SK-N-SH treated with all-trans-retinoic acid at 6 μM for 48 hours (cell line): ENCODE measurements at regions not wholly inside any gene's neighbourhood (a gene's known extent, or its start where the extent isn't known, plus 50 kb on each side); places are given as distances from the start of the nearest gene placed in this dataset.

Experiments used
- BACH2 ChIP-seq: fragments of 250-450 bp; sonication (Bioruptor Pico); IDR thresholded peaks from 2 replicates; pipeline ENCODE4 v1.9.0; 2021; ENCODE audit warnings: mild to moderate bottlenecking, borderline replicate concordance
- GLIS3 ChIP-seq: fragments of 250-450 bp; sonication (Bioruptor Pico); IDR thresholded peaks from 2 replicates; pipeline ENCODE4 v1.5.0; 2020; ENCODE audit warnings: mild to moderate bottlenecking, moderate library complexity
- PPARA ChIP-seq: fragments of 250-450 bp; sonication (Bioruptor Pico); IDR thresholded peaks from 2 replicates; pipeline ENCODE4 v1.5.0; 2020; ENCODE audit warnings: mild to moderate bottlenecking, borderline replicate concordance
- RARB ChIP-seq: fragments of 250-450 bp; sonication (Bioruptor Pico); IDR thresholded peaks from 2 replicates; pipeline ENCODE4 v1.8.0; 2021; ENCODE audit warnings: mild to moderate bottlenecking, moderate library complexity
- ZFP3 ChIP-seq: fragments of 250-450 bp; sonication (Bioruptor Pico); IDR thresholded peaks from 2 replicates; pipeline ENCODE4 v1.5.0; 2020; ENCODE audit warnings: mild to moderate bottlenecking, moderate library complexity
- ZFP30 ChIP-seq: fragments of 450-650 bp; formaldehyde crosslinking; IDR thresholded peaks from 2 replicates; pipeline ENCODE4 v1.5.0; 2022; ENCODE audit warnings: mild to moderate bottlenecking, moderate library complexity
- ZNF70 ChIP-seq: fragments of 450-650 bp; formaldehyde crosslinking; IDR thresholded peaks from 2 replicates; pipeline ENCODE4 v1.5.0; 2020; ENCODE audit warnings: mild to moderate bottlenecking, moderate library complexity
- TF ChIP-seq, protein P1 (sequence below): fragments of 250-450 bp; sonication (Bioruptor Pico); IDR thresholded peaks from 2 replicates; pipeline ENCODE4 v1.5.0; 2020; ENCODE audit warnings: mild to moderate bottlenecking, moderate library complexity
- TF ChIP-seq, protein P2 (sequence below): fragments of 250-450 bp; sonication (Bioruptor Pico); IDR thresholded peaks from 2 replicates; pipeline ENCODE4 v1.5.1; 2020; ENCODE audit warnings: low read depth, mild to moderate bottlenecking, moderate library complexity
- TF ChIP-seq, protein P3 (sequence below): fragments of 250-450 bp; sonication (Bioruptor Pico); IDR thresholded peaks from 2 replicates; pipeline ENCODE4 v1.8.0; 2020; ENCODE audit warnings: mild to moderate bottlenecking, moderate library complexity, borderline replicate concordance

DNA sequence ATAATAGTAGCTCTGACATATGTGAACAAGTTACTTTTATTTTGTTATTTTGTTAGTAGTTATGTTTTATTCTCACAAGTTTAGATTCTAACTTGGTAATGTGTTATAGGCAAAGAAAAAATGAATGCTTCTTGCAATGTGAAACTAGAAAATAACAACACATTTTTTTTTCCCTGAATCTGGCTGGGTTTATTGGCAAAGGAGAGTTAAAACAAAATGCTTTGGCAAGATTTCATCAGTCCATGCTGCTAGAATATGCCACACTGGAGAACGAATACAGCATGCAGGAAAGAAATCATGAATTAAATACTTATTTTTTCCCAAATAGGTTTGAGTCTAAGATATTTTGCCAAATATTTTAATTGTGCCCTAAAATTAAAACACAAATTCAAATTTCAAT lies 1048.1 kb upstream of the ACO1 start:
- TF ChIP-seq, protein P1, sequence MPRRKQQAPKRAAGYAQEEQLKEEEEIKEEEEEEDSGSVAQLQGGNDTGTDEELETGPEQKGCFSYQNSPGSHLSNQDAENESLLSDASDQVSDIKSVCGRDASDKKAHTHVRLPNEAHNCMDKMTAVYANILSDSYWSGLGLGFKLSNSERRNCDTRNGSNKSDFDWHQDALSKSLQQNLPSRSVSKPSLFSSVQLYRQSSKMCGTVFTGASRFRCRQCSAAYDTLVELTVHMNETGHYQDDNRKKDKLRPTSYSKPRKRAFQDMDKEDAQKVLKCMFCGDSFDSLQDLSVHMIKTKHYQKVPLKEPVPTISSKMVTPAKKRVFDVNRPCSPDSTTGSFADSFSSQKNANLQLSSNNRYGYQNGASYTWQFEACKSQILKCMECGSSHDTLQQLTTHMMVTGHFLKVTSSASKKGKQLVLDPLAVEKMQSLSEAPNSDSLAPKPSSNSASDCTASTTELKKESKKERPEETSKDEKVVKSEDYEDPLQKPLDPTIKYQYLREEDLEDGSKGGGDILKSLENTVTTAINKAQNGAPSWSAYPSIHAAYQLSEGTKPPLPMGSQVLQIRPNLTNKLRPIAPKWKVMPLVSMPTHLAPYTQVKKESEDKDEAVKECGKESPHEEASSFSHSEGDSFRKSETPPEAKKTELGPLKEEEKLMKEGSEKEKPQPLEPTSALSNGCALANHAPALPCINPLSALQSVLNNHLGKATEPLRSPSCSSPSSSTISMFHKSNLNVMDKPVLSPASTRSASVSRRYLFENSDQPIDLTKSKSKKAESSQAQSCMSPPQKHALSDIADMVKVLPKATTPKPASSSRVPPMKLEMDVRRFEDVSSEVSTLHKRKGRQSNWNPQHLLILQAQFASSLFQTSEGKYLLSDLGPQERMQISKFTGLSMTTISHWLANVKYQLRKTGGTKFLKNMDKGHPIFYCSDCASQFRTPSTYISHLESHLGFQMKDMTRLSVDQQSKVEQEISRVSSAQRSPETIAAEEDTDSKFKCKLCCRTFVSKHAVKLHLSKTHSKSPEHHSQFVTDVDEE (CRISPR knock-in tag) = no peak
- no peak for TF ChIP-seq ZFP3
- no peak for TF ChIP-seq GLIS3
- TF ChIP-seq, protein P2, sequence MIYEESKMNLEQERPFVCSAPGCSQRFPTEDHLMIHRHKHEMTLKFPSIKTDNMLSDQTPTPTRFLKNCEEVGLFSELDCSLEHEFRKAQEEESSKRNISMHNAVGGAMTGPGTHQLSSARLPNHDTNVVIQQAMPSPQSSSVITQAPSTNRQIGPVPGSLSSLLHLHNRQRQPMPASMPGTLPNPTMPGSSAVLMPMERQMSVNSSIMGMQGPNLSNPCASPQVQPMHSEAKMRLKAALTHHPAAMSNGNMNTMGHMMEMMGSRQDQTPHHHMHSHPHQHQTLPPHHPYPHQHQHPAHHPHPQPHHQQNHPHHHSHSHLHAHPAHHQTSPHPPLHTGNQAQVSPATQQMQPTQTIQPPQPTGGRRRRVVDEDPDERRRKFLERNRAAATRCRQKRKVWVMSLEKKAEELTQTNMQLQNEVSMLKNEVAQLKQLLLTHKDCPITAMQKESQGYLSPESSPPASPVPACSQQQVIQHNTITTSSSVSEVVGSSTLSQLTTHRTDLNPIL (CRISPR knock-in tag) = no peak
- no peak for TF ChIP-seq BACH2 (CRISPR knock-in tag)
- no peak for TF ChIP-seq ZFP30 (CRISPR knock-in tag)
- TF ChIP-seq, protein P3, sequence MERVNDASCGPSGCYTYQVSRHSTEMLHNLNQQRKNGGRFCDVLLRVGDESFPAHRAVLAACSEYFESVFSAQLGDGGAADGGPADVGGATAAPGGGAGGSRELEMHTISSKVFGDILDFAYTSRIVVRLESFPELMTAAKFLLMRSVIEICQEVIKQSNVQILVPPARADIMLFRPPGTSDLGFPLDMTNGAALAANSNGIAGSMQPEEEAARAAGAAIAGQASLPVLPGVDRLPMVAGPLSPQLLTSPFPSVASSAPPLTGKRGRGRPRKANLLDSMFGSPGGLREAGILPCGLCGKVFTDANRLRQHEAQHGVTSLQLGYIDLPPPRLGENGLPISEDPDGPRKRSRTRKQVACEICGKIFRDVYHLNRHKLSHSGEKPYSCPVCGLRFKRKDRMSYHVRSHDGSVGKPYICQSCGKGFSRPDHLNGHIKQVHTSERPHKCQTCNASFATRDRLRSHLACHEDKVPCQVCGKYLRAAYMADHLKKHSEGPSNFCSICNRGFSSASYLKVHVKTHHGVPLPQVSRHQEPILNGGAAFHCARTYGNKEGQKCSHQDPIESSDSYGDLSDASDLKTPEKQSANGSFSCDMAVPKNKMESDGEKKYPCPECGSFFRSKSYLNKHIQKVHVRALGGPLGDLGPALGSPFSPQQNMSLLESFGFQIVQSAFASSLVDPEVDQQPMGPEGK = no peak
- TF ChIP-seq RARB (CRISPR knock-in tag) = no peak
- no peak for TF ChIP-seq PPARA
- no peak for TF ChIP-seq ZNF70 (CRISPR knock-in tag)
